HFFc6 (cell line): ENCODE measurements at regions not wholly inside any gene's neighbourhood (a gene's known extent, or its start where the extent isn't known, plus 50 kb on each side); places are given as distances from the start of the nearest gene placed in this dataset.

Experiments
- DNase-seq: peaks from one replicate; pipeline ENCODE4 v3.0.0-alpha.2; 2018
- H3K27ac Mint-ChIP-seq: 2 replicates; pipeline ENCODE4 v1.8.0; 2020; ENCODE audit warnings: mild to moderate bottlenecking, mixed read lengths
- H3K27me3 Mint-ChIP-seq: 2 replicates; pipeline ENCODE4 v1.8.0; 2021; ENCODE audit warnings: mild to moderate bottlenecking, moderate library complexity, mixed read lengths; ENCODE audit not compliant: insufficient read depth
- H3K36me3 Mint-ChIP-seq: 2 replicates; pipeline ENCODE4 v1.8.0; 2021; ENCODE audit warnings: low read depth, mixed read lengths
- H3K4me1 Mint-ChIP-seq: 2 replicates; pipeline ENCODE4 v1.8.0; 2020; ENCODE audit warnings: low read depth, mixed read lengths
- H3K4me3 Mint-ChIP-seq: 2 replicates; pipeline ENCODE4 v1.8.0; 2020; ENCODE audit warnings: mild to moderate bottlenecking, moderate library complexity, mixed read lengths
- H3K9me3 Mint-ChIP-seq: 2 replicates; pipeline ENCODE4 v1.8.0; 2020; ENCODE audit warnings: mild to moderate bottlenecking, mixed read lengths
- TF ChIP-seq, protein P1 (sequence below): fragments of 200-600 bp; sonication (generic); IDR thresholded peaks from 2 replicates; pipeline ENCODE4 v1.5.0; 2021; ENCODE audit warnings: antibody characterized with exemption, mild to moderate bottlenecking

DNA sequence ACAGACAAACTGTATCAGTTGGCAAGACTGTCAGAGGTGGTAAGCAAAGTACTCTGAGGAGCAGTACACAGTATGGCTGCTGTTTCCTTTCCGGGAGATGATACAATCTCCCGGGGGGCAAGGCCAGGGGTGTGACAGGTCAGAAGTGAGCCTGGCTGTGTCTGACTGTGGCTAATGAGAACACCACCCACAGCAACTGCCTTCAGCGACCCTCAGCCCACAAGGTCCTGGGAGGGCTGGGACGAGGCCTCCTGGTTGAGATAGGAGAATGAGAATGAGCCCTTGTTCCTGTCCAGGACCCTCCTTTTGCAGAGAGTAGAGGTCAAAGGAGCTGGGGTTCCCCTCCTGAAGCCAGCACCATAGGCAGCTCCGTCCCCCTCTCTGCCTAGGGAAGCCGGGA, 421.7 kb downstream of the TCERG1L start:
- no peak overlapping the region for H3K4me3 Mint-ChIP-seq
- TF ChIP-seq, protein P1, sequence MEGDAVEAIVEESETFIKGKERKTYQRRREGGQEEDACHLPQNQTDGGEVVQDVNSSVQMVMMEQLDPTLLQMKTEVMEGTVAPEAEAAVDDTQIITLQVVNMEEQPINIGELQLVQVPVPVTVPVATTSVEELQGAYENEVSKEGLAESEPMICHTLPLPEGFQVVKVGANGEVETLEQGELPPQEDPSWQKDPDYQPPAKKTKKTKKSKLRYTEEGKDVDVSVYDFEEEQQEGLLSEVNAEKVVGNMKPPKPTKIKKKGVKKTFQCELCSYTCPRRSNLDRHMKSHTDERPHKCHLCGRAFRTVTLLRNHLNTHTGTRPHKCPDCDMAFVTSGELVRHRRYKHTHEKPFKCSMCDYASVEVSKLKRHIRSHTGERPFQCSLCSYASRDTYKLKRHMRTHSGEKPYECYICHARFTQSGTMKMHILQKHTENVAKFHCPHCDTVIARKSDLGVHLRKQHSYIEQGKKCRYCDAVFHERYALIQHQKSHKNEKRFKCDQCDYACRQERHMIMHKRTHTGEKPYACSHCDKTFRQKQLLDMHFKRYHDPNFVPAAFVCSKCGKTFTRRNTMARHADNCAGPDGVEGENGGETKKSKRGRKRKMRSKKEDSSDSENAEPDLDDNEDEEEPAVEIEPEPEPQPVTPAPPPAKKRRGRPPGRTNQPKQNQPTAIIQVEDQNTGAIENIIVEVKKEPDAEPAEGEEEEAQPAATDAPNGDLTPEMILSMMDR, result no peak
- DNase-seq, result no peak
- peaks cover 7% of the 10 kb centered on the region; the same call in 1 of the 2 replicates for H3K36me3 Mint-ChIP-seq
- no peaks in the 10 kb centered on the region; the same call in 1 of the 2 replicates for H3K27me3 Mint-ChIP-seq
- H3K27ac Mint-ChIP-seq, result no peak overlapping the region
- H3K4me1 Mint-ChIP-seq, result no peaks in the 10 kb centered on the region
- H3K9me3 Mint-ChIP-seq, result peaks cover 52% of the 10 kb centered on the region

DNA sequence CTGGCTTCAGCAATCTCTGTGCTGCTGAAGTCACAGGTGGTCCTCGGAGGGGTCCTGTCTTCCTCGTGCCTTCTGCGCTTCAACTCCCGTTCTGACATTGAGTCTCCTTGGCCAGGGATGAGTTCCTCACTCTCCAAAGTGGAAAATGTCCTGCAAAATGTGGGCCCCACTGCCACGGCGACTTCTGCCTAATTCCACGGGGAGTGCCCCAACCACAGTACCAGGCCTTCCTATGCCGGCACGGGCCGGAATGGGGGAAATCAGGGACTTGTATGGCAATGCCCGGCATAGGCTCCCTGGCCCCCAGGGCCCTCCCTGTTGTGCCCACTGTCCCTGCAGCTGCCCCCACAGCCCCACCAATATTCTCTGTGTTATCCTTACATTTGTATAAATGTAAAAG, 420.5 kb downstream of the TCERG1L start:
- H3K4me1 Mint-ChIP-seq, result no peaks in the 10 kb centered on the region
- H3K4me3 Mint-ChIP-seq, result no peak overlapping the region
- H3K27me3 Mint-ChIP-seq, result no peaks in the 10 kb centered on the region; the same call in 1 of the 2 replicates
- H3K9me3 Mint-ChIP-seq, result peaks cover 47% of the 10 kb centered on the region
- H3K27ac Mint-ChIP-seq, result no peak overlapping the region
- peaks cover 4% of the 10 kb centered on the region; the same call in 1 of the 2 replicates for H3K36me3 Mint-ChIP-seq
- TF ChIP-seq, protein P1, result no peak
- DNase-seq, result no peak

DNA sequence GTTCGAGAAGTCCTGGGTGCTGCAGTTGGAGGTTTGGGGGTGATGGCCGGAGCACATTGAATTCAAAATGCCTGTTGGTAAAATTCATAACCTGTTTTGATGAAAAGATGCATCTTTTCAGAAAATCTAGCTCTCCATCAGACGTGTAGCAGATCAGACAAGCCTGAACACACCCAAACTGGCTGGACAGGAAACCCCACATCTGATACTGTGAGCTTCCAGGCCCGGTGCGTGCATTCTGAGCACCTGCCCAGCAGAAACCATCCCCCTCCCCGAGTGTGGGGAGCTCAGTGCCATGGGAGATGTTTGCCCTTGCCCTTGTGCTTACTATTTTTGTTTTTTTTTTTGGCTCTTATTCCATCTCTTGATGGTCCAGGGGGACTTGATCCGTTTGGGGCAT, 417.1 kb downstream of the TCERG1L start:
- Mint-ChIP-seq H3K4me1 (no peaks in the 10 kb centered on the region), H3K27ac (no peak overlapping the region), H3K36me3 (peaks cover 4% of the 10 kb centered on the region; the same call in 1 of the 2 replicates), H3K9me3 (peaks cover 57% of the 10 kb centered on the region), H3K27me3 (no peaks in the 10 kb centered on the region), H3K4me3 (no peak overlapping the region)
- DNase-seq, result no peak
- TF ChIP-seq, protein P1, result no peak

DNA sequence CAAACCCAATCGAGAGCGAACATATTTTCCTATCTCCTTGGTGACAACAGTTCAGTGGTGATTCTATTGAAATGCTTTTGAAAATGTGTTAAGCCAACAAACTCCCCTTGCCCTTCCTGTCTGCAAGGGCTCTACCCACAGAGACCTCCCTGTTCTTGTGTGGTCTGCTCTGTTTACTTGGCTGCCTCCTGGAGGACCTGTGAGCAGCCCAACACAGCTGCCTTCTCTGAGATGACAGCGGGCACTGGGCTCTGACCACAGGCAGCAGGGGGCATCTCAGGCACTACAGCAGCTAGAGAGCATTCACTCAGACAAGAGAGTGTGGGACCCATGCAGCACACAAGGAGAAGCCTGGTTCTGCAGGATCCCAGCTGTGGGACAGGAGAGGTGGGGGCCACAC, 416.4 kb downstream of the TCERG1L start:
- TF ChIP-seq, protein P1, result no peak
- no peak overlapping the region for H3K27ac Mint-ChIP-seq
- H3K27me3 Mint-ChIP-seq, result no peaks in the 10 kb centered on the region
- H3K36me3 Mint-ChIP-seq, result peaks cover 8% of the 10 kb centered on the region; the same call in 1 of the 2 replicates
- H3K9me3 Mint-ChIP-seq, result peaks cover 63% of the 10 kb centered on the region
- no peak for DNase-seq
- no peaks in the 10 kb centered on the region for H3K4me1 Mint-ChIP-seq
- no peak overlapping the region for H3K4me3 Mint-ChIP-seq

DNA sequence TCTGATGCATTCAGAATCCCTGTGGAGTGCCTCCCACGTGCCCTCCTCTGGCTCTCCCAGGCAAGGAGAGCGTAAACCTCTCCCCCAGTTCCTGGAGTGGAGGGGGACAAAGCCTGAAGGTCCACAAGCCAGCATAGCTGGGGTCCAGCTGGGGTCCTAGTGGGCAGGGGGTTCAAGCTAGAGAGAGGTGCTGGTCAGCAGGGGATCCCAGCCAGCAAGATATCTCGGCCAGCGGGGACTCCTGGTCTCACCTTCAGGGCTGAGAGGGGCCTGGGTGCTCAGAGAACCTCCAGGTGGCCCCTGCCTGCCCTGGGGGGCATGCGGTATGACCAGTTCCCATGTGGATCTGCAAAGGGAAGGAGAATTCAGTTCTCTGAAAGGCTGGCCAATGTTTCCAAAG, 413.7 kb downstream of the TCERG1L start:
- Mint-ChIP-seq H3K27ac (no peak overlapping the region), H3K4me1 (no peaks in the 10 kb centered on the region), H3K36me3 (peaks cover 8% of the 10 kb centered on the region; the same call in 1 of the 2 replicates), H3K27me3 (no peaks in the 10 kb centered on the region), H3K9me3 (peaks cover 65% of the 10 kb centered on the region), H3K4me3 (no peak overlapping the region)
- no peak for DNase-seq
- TF ChIP-seq, protein P1, result no peak

DNA sequence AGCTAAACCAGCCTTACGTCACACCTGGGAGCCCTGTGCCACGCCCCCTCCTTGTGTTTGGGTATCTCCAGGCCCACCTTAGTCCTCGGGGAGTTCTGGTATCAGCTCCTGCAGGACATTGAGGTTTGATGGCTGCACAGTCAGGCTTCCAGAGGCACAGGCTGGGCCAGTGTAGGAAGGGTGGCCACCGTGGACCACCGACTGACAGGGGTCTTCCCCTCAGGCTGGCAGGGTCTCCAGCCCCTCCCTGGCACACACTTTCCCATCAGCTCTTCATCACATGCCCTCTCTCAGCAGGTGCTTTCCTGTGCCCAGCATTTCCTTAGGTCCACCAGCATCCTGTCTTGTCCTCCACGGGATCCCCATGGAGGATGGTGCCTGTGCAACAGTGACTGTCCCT, 413.1 kb downstream of the TCERG1L start:
- TF ChIP-seq, protein P1, result no peak
- Mint-ChIP-seq H3K27me3 (no peaks in the 10 kb centered on the region), H3K9me3 (peaks cover 60% of the 10 kb centered on the region), H3K36me3 (peaks cover 8% of the 10 kb centered on the region; the same call in 1 of the 2 replicates), H3K4me1 (no peaks in the 10 kb centered on the region), H3K4me3 (no peak overlapping the region), H3K27ac (no peak overlapping the region)
- no peak for DNase-seq
